HFFc6 (cell line): ENCODE measurements at regions not wholly inside any gene's neighbourhood (a gene's known extent, or its start where the extent isn't known, plus 50 kb on each side); places are given as distances from the start of the nearest gene placed in this dataset.

Experiments used
- DNase-seq: peaks from one replicate; pipeline ENCODE4 v3.0.0-alpha.2; 2018
- H3K27ac Mint-ChIP-seq: 2 replicates; pipeline ENCODE4 v1.8.0; 2020; ENCODE audit warnings: mild to moderate bottlenecking, mixed read lengths
- H3K27me3 Mint-ChIP-seq: 2 replicates; pipeline ENCODE4 v1.8.0; 2021; ENCODE audit warnings: mild to moderate bottlenecking, moderate library complexity, mixed read lengths; ENCODE audit not compliant: insufficient read depth
- H3K36me3 Mint-ChIP-seq: 2 replicates; pipeline ENCODE4 v1.8.0; 2021; ENCODE audit warnings: low read depth, mixed read lengths
- H3K4me1 Mint-ChIP-seq: 2 replicates; pipeline ENCODE4 v1.8.0; 2020; ENCODE audit warnings: low read depth, mixed read lengths
- H3K4me3 Mint-ChIP-seq: 2 replicates; pipeline ENCODE4 v1.8.0; 2020; ENCODE audit warnings: mild to moderate bottlenecking, moderate library complexity, mixed read lengths
- H3K9me3 Mint-ChIP-seq: 2 replicates; pipeline ENCODE4 v1.8.0; 2020; ENCODE audit warnings: mild to moderate bottlenecking, mixed read lengths
- CTCF ChIP-seq: fragments of 200-600 bp; sonication (generic); IDR thresholded peaks from 2 replicates; pipeline ENCODE4 v1.5.0; 2021; ENCODE audit warnings: antibody characterized with exemption, mild to moderate bottlenecking

- Mint-ChIP-seq H3K27me3 (peaks cover 30% of the 10 kb centered on the region), H3K9me3 (no peaks in the 10 kb centered on the region), H3K36me3 (no peaks in the 10 kb centered on the region), H3K4me1 (peaks cover 26% of the 10 kb centered on the region), H3K4me3 (no peak overlapping the region), H3K27ac (no peak overlapping the region)
- no peak for DNase-seq
- TF ChIP-seq CTCF: no peak
Measured at GRCh38 chr10:78456649-78457400, 423.2 kb downstream of the RPS24 start.

GRCh38 chr10:78457804-78458482 lies 424.3 kb downstream of the RPS24 start:
- Mint-ChIP-seq H3K27ac (peak overlapping the region; percentile 15; the same call in 1 of the 2 replicates), H3K4me3 (peak overlapping the region; percentile 51; the same call in 1 of the 2 replicates), H3K9me3 (no peaks in the 10 kb centered on the region), H3K36me3 (no peaks in the 10 kb centered on the region), H3K4me1 (peaks cover 26% of the 10 kb centered on the region), H3K27me3 (peaks cover 33% of the 10 kb centered on the region)
- DNase-seq: peak; percentile 57
- TF ChIP-seq CTCF: 0 out of 2 replicates have a peak, but pooled peaks have one; percentile 6

- DNase-seq: peak; percentile 61
- H3K4me1 Mint-ChIP-seq: peaks cover 26% of the 10 kb centered on the region
- H3K27ac Mint-ChIP-seq: no peak overlapping the region
- no peaks in the 10 kb centered on the region for H3K9me3 Mint-ChIP-seq
- peaks cover 34% of the 10 kb centered on the region for H3K27me3 Mint-ChIP-seq
- TF ChIP-seq CTCF: no peak
- no peak overlapping the region; the same call in 1 of the 2 replicates for H3K4me3 Mint-ChIP-seq
- no peaks in the 10 kb centered on the region for H3K36me3 Mint-ChIP-seq
Measured at GRCh38 chr10:78458983-78459638, 425.4 kb downstream of the RPS24 start.

- Mint-ChIP-seq H3K4me3 (no peak overlapping the region), H3K9me3 (no peaks in the 10 kb centered on the region), H3K27me3 (peaks cover 33% of the 10 kb centered on the region), H3K27ac (no peak overlapping the region), H3K4me1 (peaks cover 26% of the 10 kb centered on the region), H3K36me3 (no peaks in the 10 kb centered on the region)
- TF ChIP-seq CTCF: no peak
- no peak for DNase-seq
Measured at GRCh38 chr10:78459639-78460037, 426.0 kb downstream of the RPS24 start.

GRCh38 chr10:78460204-78460603 lies 426.5 kb downstream of the RPS24 start:
- DNase-seq: no peak
- no peaks in the 10 kb centered on the region for H3K36me3 Mint-ChIP-seq
- no peak overlapping the region for H3K27ac Mint-ChIP-seq
- no peak overlapping the region for H3K4me3 Mint-ChIP-seq
- H3K27me3 Mint-ChIP-seq: peaks cover 34% of the 10 kb centered on the region
- no peak for TF ChIP-seq CTCF
- peaks cover 26% of the 10 kb centered on the region for H3K4me1 Mint-ChIP-seq
- H3K9me3 Mint-ChIP-seq: no peaks in the 10 kb centered on the region
